ENCODE measurements at regions not wholly inside any gene's neighbourhood (a gene's known extent, or its start where the extent isn't known, plus 50 kb on each side); places are given as distances from the start of the nearest gene placed in this dataset.

DNA sequence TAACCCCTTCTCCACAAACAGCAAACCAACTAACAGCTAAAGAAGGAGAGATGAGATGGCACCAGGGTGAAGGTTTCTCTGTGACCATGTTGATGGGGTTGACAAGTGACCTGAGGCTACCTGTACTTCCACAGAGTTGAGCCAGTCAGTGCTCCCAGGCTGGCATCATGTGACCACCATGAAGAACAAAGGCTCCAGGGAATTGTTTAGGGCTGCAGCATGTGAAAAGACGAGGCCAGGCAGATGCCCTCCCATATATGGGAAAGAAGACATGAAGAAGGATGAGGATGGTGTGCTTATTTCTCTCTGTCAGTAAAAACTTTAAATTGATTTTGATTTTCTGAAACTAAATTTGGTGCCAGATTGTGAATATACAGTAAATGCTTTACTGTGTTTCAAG, 220.6 kb downstream of the OLFM4 start:
- TF ChIP-seq, protein P1, sequence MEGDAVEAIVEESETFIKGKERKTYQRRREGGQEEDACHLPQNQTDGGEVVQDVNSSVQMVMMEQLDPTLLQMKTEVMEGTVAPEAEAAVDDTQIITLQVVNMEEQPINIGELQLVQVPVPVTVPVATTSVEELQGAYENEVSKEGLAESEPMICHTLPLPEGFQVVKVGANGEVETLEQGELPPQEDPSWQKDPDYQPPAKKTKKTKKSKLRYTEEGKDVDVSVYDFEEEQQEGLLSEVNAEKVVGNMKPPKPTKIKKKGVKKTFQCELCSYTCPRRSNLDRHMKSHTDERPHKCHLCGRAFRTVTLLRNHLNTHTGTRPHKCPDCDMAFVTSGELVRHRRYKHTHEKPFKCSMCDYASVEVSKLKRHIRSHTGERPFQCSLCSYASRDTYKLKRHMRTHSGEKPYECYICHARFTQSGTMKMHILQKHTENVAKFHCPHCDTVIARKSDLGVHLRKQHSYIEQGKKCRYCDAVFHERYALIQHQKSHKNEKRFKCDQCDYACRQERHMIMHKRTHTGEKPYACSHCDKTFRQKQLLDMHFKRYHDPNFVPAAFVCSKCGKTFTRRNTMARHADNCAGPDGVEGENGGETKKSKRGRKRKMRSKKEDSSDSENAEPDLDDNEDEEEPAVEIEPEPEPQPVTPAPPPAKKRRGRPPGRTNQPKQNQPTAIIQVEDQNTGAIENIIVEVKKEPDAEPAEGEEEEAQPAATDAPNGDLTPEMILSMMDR (IDR thresholded peaks at IDR 0.05) = no peak
- TF ChIP-seq POLR2A (IDR thresholded peaks at IDR 0.05) = no peak
